Endothelial cell of umbilical vein (primary cell): ENCODE measurements at regions not wholly inside any gene's neighbourhood (a gene's known extent, or its start where the extent isn't known, plus 50 kb on each side); places are given as distances from the start of the nearest gene placed in this dataset.
"Not testable (repeated sequence)": the region's sequence is repeated elsewhere in the genome, so short reads cannot be mapped to it uniquely, and the experiment has no call there.

Experiments
- BruUV-seq: library from RNA; stranded (reverse); fragments of 400-500 nt; replicated peaks from 2 replicates; lab custom pipeline; 2021; lab: Mats Ljungman, UMichigan
- CTCF ChIA-PET: fragments of 300-600, 350-600 bp; sonication (Branson Sonifier 250); formaldehyde crosslinking; loops from one replicate; lab custom pipeline; 2021; ENCODE audit warnings: antibody characterized with exemption, inconsistent platforms; lab: Charles Lee
- POLR2A ChIA-PET: fragments of 300-600, 350-600 bp; sonication (Branson Sonifier 250); formaldehyde crosslinking; loops from one replicate; lab custom pipeline; 2021; ENCODE audit warnings: antibody characterized with exemption, inconsistent platforms; lab: Charles Lee
- DNase-seq: peaks from one replicate; pipeline ENCODE4 v3.0.0-alpha.2; 2011; ENCODE audit warnings: low read depth, low spot score
- FAIRE-seq: peaks from 2 replicates; lab custom pipeline; 2011; peaks lifted over from hg19 to GRCh38; lab: Jason Lieb, UNC
- H2AFZ ChIP-seq: 2 replicates; pipeline ENCODE4 v1.6.0; 2012; ENCODE audit warnings: low read depth, low read length, control low read depth, inconsistent platforms
- H3K27ac ChIP-seq: 2 replicates; pipeline ENCODE4 v1.5.1; 2011; ENCODE audit warnings: low read depth, mild to moderate bottlenecking, control low read depth, low read length, moderate library complexity; ENCODE audit not compliant: insufficient read depth
- H3K27me3 ChIP-seq, 2 experiments: 2 replicates each; pipeline versions ENCODE4 v1.6.0 to v1.6.1; 2011; ENCODE audit warnings: low read length in 2 of 2, mixed read lengths in 1 of 2; ENCODE audit not compliant: control insufficient read depth in 2 of 2, insufficient read depth in 2 of 2
- H3K36me3 ChIP-seq, 2 experiments: 2 replicates in 1 of 2; 3 replicates in 1 of 2; pipeline ENCODE4 v1.5.1; 2011; ENCODE audit warnings: low read length in 2 of 2, mild to moderate bottlenecking in 1 of 2, moderate library complexity in 1 of 2; ENCODE audit not compliant: control insufficient read depth in 2 of 2, insufficient read depth in 2 of 2; ENCODE audit errors: extremely low read depth in 1 of 2
- H3K4me1 ChIP-seq: 3 replicates; pipeline ENCODE4 v1.5.1; 2011; ENCODE audit warnings: mild to moderate bottlenecking, low read length; ENCODE audit not compliant: control insufficient read depth, insufficient read depth; ENCODE audit errors: extremely low read depth
- H3K4me2 ChIP-seq: 2 replicates; pipeline ENCODE4 v1.6.1; 2011; ENCODE audit warnings: low read length, control low read depth, mixed read lengths; ENCODE audit not compliant: insufficient read depth
- H3K4me3 ChIP-seq, 3 experiments: fragments of 200-600 bp in 1 of 3; sonication (generic), shearing (Covaris generic) in 1 of 3; replicated peaks in 1 of 3; 2 replicates each; pipeline ENCODE4 v1.5.1; 2011 to 2016; ENCODE audit warnings: control low read depth in 3 of 3, low read length in 3 of 3, mild to moderate bottlenecking in 2 of 3, inconsistent platforms in 1 of 3, low read depth in 1 of 3, moderate library complexity in 1 of 3; ENCODE audit not compliant: insufficient read depth in 1 of 3
- H3K79me2 ChIP-seq: 2 replicates; pipeline ENCODE4 v1.6.0; 2012; ENCODE audit warnings: low read length, inconsistent platforms; ENCODE audit not compliant: control insufficient read depth, insufficient read depth
- H3K9ac ChIP-seq: replicated peaks from 2 replicates; pipeline ENCODE3; 2011; ENCODE audit warnings: low read length, control low read depth; ENCODE audit not compliant: insufficient read depth; ENCODE audit errors: extremely low read depth
- H3K9me1 ChIP-seq: replicated peaks from 3 replicates; pipeline ENCODE4 v1.6.0; 2011; ENCODE audit warnings: mild to moderate bottlenecking, low read length; ENCODE audit not compliant: control insufficient read depth, insufficient read depth; ENCODE audit errors: extremely low read depth
- H3K9me3 ChIP-seq: replicated peaks from 2 replicates; pipeline ENCODE4 v1.5.1; 2012; ENCODE audit warnings: low read length, inconsistent platforms; ENCODE audit not compliant: control insufficient read depth, insufficient read depth
- H4K20me1 ChIP-seq: replicated peaks from 2 replicates; pipeline ENCODE3; 2011; ENCODE audit warnings: mild to moderate bottlenecking, low read length; ENCODE audit not compliant: control insufficient read depth, insufficient read depth; ENCODE audit errors: extremely low read depth
- CTCF ChIP-seq, 2 donors: IDR thresholded peaks; 1 replicate in 1 of 2; 2 replicates in 1 of 2; pipeline ENCODE4 v1.5.1; 2011; ENCODE audit warnings: low read length in 2 of 2, mild to moderate bottlenecking in 2 of 2, moderate library complexity in 2 of 2, control low read depth in 1 of 2, inconsistent platforms in 1 of 2, low read depth in 1 of 2; ENCODE audit not compliant: insufficient read depth in 1 of 2; ENCODE audit errors: extremely low read depth in 1 of 2
- EZH2 ChIP-seq: IDR thresholded peaks from 2 replicates; pipeline ENCODE4 v1.6.1; 2012; ENCODE audit warnings: borderline replicate concordance, low read depth, mild to moderate bottlenecking, moderate library complexity, low read length, inconsistent platforms; ENCODE audit not compliant: severe bottlenecking
- FOS ChIP-seq: IDR thresholded peaks from 2 replicates; pipeline ENCODE4 v1.6.1; 2011; ENCODE audit warnings: mild to moderate bottlenecking, low read length, moderate library complexity, borderline replicate concordance; ENCODE audit not compliant: insufficient read depth
- GATA2 ChIP-seq: IDR thresholded peaks from 2 replicates; pipeline ENCODE4 v1.7.0; 2011; ENCODE audit warnings: low read depth, mild to moderate bottlenecking, moderate library complexity, mixed read lengths, low read length; ENCODE audit not compliant: insufficient read length, insufficient read depth
- JUN ChIP-seq: IDR thresholded peaks from 2 replicates; pipeline ENCODE4 v1.6.1; 2011; ENCODE audit warnings: borderline replicate concordance, low read depth; ENCODE audit not compliant: insufficient read length, insufficient read depth
- MYC ChIP-seq: IDR thresholded peaks from one replicate; pipeline ENCODE4 v1.6.1; 2011; ENCODE audit warnings: mild to moderate bottlenecking, low read depth, low read length
- POLR2A ChIP-seq: IDR thresholded peaks from 2 replicates; pipeline ENCODE4 v1.6.1; 2012; ENCODE audit warnings: low read depth, mild to moderate bottlenecking, control low read depth, low read length
- dilution Hi-C: fragments of 300-500 bp; cut with MboI; formaldehyde crosslinking; loops from one replicate; pipeline ENCODE4 v1.15.0; 2019; ENCODE audit warnings: low sequenced_read_pairs; ENCODE audit not compliant: extremely low pct_ligation_motif_present
- intact Hi-C: fragments of 100-400 bp; cut with micrococcal nuclease; formaldehyde crosslinking; loops from one replicate; pipeline ENCODE4 v1.10.0; 2022
- TF ChIP-seq, protein P1 (sequence below): IDR thresholded peaks from 2 replicates; pipeline ENCODE4 v1.6.1; 2011; ENCODE audit not compliant: insufficient read depth, insufficient read length

DNA sequence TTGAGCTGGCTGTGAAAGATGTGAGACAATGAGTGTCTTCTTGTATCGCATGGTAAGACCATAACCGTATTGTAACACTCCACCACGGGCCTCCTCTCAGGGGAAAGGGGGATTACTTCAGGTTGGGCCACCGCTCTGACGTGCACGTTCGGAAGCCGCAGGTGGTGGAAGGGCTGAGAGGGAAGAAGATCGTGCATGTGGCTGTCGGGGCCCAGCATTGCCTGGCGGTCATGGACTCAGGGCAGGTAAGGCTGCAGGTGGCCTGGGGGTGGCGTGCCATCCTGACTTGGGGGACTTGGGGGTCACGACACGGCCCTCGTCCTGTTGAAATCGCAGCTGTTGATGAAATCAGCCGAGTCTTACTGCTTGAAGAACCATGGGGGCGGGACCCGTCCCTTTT is 87.3 kb upstream of the FAN1 start:
- H3K36me3 ChIP-seq, result no peaks in the 10 kb centered on the region
- no peak overlapping the region for H3K4me3 ChIP-seq
- H3K79me2 ChIP-seq, result no peaks in the 10 kb centered on the region
- H4K20me1 ChIP-seq, result no peaks in the 10 kb centered on the region
- ChIA-PET POLR2A (no interaction called here), CTCF (no interaction called here)
- H2AFZ ChIP-seq, result no peak overlapping the region
- H3K9me3 ChIP-seq, result no peaks in the 10 kb centered on the region
- BruUV-seq, result no TSS peak
- TF ChIP-seq, protein P1, sequence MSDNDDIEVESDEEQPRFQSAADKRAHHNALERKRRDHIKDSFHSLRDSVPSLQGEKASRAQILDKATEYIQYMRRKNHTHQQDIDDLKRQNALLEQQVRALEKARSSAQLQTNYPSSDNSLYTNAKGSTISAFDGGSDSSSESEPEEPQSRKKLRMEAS, result no peak
- TF ChIP-seq MYC, result no peak
- TF ChIP-seq CTCF (IDR thresholded peaks at IDR 0.05; ENCODE audit: extremely low read depth in 1 of 2, insufficient read depth in 1 of 2, low read depth in 1 of 2, low read length in 2 of 2), result no peak
- TF ChIP-seq JUN, result no peak
- no peak for TF ChIP-seq POLR2A
- TF ChIP-seq EZH2, result no peak
- TF ChIP-seq GATA2, result no peak
- no peak for TF ChIP-seq FOS
- H3K27ac ChIP-seq, result no peak overlapping the region
- dilution Hi-C loops (no loop called here), intact Hi-C loops (no loop called here)
- no peaks in the 10 kb centered on the region for H3K9me1 ChIP-seq
- FAIRE-seq (no peak), DNase-seq (no peak)
- peaks cover 0 to 2% of the 10 kb centered on the region in 2 experiments for H3K27me3 ChIP-seq
- H3K4me2 ChIP-seq, result no peak overlapping the region
- no peak overlapping the region for H3K9ac ChIP-seq
- no peaks in the 10 kb centered on the region for H3K4me1 ChIP-seq

DNA sequence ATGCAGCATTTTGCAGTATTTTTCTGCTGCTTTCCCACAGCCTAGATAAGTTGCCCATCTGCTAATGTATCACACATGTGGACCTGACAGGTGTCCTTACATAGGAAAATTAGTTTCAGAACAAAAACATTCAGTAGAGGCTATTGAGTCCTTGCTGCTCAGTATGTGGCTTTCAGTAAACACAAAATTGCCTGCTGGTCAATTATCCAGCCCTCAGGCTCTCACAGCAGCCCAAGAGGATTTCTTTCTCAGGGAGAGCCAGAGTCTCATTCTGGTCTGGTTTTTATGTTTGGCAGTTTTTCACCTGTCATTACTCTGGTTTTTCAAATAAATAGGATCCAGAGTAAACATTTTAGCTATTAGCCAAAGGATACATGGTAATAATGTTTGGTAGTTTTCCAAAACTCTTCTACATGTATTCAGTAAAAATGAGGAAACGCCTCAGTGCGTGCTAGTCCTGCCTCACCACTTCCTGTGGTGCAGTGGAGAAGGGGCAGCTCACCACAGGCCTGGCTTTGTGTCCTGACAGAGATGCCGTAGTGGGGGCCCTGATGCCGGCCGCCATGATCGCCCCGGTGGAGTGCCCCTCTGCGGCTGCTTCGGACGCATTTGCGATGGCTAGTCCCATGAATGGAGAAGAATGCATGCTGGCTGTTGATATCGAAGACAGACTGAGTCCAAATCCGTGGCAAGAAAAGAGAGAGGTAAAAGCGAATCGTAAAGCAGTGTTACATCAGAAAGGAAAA is 80.5 kb upstream of the FAN1 start:
- H3K79me2 ChIP-seq, intact Hi-C loops: not testable (repeated sequence)
- peak; percentile 70 for FAIRE-seq

More for the DNA sequence above, 80.5 kb upstream of the FAN1 start:
- POLR2A ChIA-PET, H3K27me3 ChIP-seq, H3K4me2 ChIP-seq, H4K20me1 ChIP-seq, H3K27ac ChIP-seq, H3K9me3 ChIP-seq, H3K4me1 ChIP-seq, H3K9me1 ChIP-seq, H3K36me3 ChIP-seq, BruUV-seq, CTCF ChIA-PET, dilution Hi-C loops, H2AFZ ChIP-seq, H3K9ac ChIP-seq: not testable (repeated sequence)
- peak overlapping the region in 2 of 3 experiments; percentile 23 to 24 for H3K4me3 ChIP-seq
- DNase-seq, result peak; percentile 7
